Adipocyte (in vitro differentiated cells): ENCODE measurements at regions not wholly inside any gene's neighbourhood (a gene's known extent, or its start where the extent isn't known, plus 50 kb on each side); places are given as distances from the start of the nearest gene placed in this dataset.
"Not testable (repeated sequence)": the region's sequence is repeated elsewhere in the genome, so short reads cannot be mapped to it uniquely, and the experiment has no call there.

Experiments used
- DNase-seq: peaks from one replicate; pipeline ENCODE4 v3.0.0-alpha.2; 2015; ENCODE audit warnings: low read depth
- H3K27me3 ChIP-seq: replicated peaks from 2 replicates; pipeline ENCODE4 v1.7.0; 2013; ENCODE audit warnings: mild to moderate bottlenecking, low read length, moderate library complexity; ENCODE audit not compliant: control insufficient read depth, insufficient read depth
- H3K36me3 ChIP-seq: 2 replicates; pipeline ENCODE4 v1.7.0; 2013; ENCODE audit warnings: low read length, mild to moderate bottlenecking, moderate library complexity; ENCODE audit not compliant: control insufficient read depth, insufficient read depth, severe bottlenecking
- H3K4me1 ChIP-seq: 2 replicates; pipeline ENCODE4 v1.7.0; 2013; ENCODE audit warnings: mild to moderate bottlenecking, low read length, moderate library complexity; ENCODE audit not compliant: control insufficient read depth, insufficient read depth
- H3K4me3 ChIP-seq: 2 replicates; pipeline ENCODE4 v1.7.0; 2013; ENCODE audit warnings: mild to moderate bottlenecking, low read length, moderate library complexity
- H3K9ac ChIP-seq: 2 replicates; pipeline ENCODE4 v1.7.0; 2013; ENCODE audit warnings: mild to moderate bottlenecking, low read length, moderate library complexity
- H3K9me3 ChIP-seq: 2 replicates; pipeline ENCODE4 v1.7.0; 2013; ENCODE audit warnings: mild to moderate bottlenecking, low read length, moderate library complexity; ENCODE audit not compliant: control insufficient read depth

GRCh38 chr13:112270951-112271350, 105.2 kb upstream of the SPACA7 start:
- Histone ChIP-seq H3K4me3 (no peak overlapping the region), H3K36me3 (no peaks in the 10 kb centered on the region), H3K27me3 (no peaks in the 10 kb centered on the region), H3K4me1 (no peaks in the 10 kb centered on the region), H3K9ac (no peak overlapping the region), H3K9me3 (no peaks in the 10 kb centered on the region)
- no peak for DNase-seq

GRCh38 chr13:112286733-112287132, 89.4 kb upstream of the SPACA7 start:
- not testable (repeated sequence) for H3K27me3 ChIP-seq, DNase-seq, H3K36me3 ChIP-seq, H3K9me3 ChIP-seq, H3K9ac ChIP-seq, H3K4me1 ChIP-seq, H3K4me3 ChIP-seq

DNA sequence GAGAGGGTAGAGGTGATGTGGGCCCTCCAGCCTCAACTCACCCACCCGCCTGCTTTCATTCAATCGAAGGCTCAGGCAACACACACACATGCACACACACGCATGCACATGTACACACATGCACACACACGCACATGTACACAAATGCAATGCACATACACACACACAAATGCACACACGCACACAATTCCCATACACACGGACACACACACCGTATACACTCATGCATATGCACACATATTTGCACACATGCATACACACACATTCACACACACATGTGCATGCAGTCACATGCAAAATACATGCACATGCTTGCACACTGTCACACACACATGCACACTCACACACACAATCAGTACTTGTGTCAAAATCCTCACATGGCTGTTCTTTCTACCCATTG, 55.9 kb upstream of the SPACA7 start:
- Histone ChIP-seq H3K9me3 (no peaks in the 10 kb centered on the region), H3K4me3 (no peak overlapping the region), H3K9ac (no peak overlapping the region), H3K36me3 (no peaks in the 10 kb centered on the region), H3K4me1 (no peaks in the 10 kb centered on the region), H3K27me3 (peaks cover 3% of the 10 kb centered on the region)
- DNase-seq: no peak

- peaks cover 5% of the 10 kb centered on the region for H3K27me3 ChIP-seq
- no peaks in the 10 kb centered on the region for H3K36me3 ChIP-seq
- H3K9ac ChIP-seq: no peak overlapping the region
- no peak overlapping the region for H3K4me3 ChIP-seq
- no peaks in the 10 kb centered on the region for H3K9me3 ChIP-seq
- no peak for DNase-seq
- H3K4me1 ChIP-seq: no peaks in the 10 kb centered on the region
Measured at GRCh38 chr13:112322557-112322956, 53.6 kb upstream of the SPACA7 start.

DNA sequence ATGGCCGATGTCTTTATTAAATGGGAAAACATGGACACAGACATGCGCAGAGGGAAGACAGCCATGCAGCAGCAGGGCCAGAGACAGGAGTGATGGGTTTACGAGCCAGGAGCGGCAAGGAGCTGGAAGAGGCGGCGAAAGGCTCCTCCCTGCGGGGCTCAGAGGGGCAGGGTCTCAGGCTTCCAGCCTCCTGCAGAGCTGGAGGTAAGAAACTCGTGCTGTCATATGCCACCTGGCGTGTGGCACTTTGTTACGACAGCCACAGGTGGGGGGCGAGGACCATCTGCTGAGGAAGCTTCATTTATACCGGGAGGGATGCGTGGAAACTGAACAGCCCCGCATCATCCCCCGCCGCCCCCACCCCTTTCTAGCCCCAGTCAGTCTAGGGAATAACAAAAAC, 52.0 kb upstream of the SPACA7 start:
- Histone ChIP-seq H3K36me3 (no peaks in the 10 kb centered on the region), H3K9ac (no peak overlapping the region), H3K9me3 (no peaks in the 10 kb centered on the region), H3K4me3 (no peak overlapping the region), H3K4me1 (no peaks in the 10 kb centered on the region), H3K27me3 (peaks cover 7% of the 10 kb centered on the region)
- no peak for DNase-seq

- DNase-seq: no peak
- H3K36me3 ChIP-seq: no peaks in the 10 kb centered on the region
- peaks cover 10% of the 10 kb centered on the region for H3K27me3 ChIP-seq
- no peak overlapping the region for H3K9ac ChIP-seq
- H3K4me3 ChIP-seq: no peak overlapping the region
- H3K9me3 ChIP-seq: no peaks in the 10 kb centered on the region
- H3K4me1 ChIP-seq: no peaks in the 10 kb centered on the region
Measured at GRCh38 chr13:112325142-112325808, 50.9 kb upstream of the SPACA7 start.

DNA sequence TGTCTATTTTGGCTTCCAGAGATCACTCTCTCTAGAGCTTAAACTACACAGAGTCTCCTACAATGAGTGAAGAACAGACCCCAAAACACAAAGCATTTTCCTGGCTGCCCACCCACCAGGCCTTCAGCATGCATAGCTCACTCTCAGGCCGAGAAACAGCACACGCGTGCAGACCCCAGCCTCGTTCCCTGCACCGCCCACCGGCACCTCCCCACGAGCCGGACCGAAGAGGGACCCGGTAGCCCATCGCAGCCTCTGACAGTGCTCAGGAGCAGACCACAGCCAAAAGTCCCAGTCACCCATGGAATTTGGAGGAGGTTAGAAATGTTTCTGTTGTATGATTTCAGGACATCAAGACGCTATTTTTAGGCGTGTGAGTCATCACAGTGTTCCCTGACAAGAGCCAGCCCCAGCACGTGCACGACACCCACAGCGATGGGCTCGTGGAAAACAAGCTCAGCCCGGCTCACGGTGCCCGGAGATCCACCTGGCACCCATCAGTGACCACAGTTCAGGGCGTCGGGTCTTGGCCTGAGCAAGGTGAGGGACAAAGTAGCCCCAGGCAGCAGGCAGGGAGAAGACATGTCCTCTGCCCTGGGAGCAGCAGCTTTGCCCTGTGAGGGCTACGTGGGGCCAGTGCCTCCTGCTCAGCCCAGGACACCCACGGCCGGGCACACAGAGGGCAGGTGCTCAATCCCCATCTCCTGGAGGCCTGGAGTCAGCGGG, 50.1 kb upstream of the SPACA7 start:
- DNase-seq: no peak
- Histone ChIP-seq H3K27me3 (peaks cover 10% of the 10 kb centered on the region), H3K4me1 (no peaks in the 10 kb centered on the region), H3K9ac (no peak overlapping the region), H3K4me3 (no peak overlapping the region), H3K36me3 (no peaks in the 10 kb centered on the region), H3K9me3 (no peaks in the 10 kb centered on the region)
